ENCODE measurements at regions not wholly inside any gene's neighbourhood (a gene's known extent, or its start where the extent isn't known, plus 50 kb on each side); places are given as distances from the start of the nearest gene placed in this dataset.

GRCh38 chr2:173511942-173512341 lies 157.3 kb downstream of the CDCA7 start:
- DNase-seq: no peak
- H3K4me1 ChIP-seq: no peaks in the 10 kb centered on the region
- H3K9me3 ChIP-seq (replicated peaks): peaks cover 2% of the 10 kb centered on the region
- no peak overlapping the region for H3K4me3 ChIP-seq
- no peaks in the 10 kb centered on the region for H3K36me3 ChIP-seq
- intact Hi-C loops (cut with micrococcal nuclease): no loop called here
- no peak overlapping the region for H3K27ac ChIP-seq (replicated peaks)
- peaks cover 13% of the 10 kb centered on the region for H3K27me3 ChIP-seq (ENCODE audit: low read depth)
- no peak for TF ChIP-seq CTCF (IDR thresholded peaks at IDR 0.05; ENCODE audit: borderline replicate concordance)

- Histone ChIP-seq H3K36me3 (no peaks in the 10 kb centered on the region), H3K4me3 (no peak overlapping the region), H3K4me1 (no peaks in the 10 kb centered on the region), H3K27ac (replicated peaks) (no peak overlapping the region), H3K9me3 (replicated peaks) (peaks cover 13% of the 10 kb centered on the region), H3K27me3 (ENCODE audit: low read depth) (peaks cover 9% of the 10 kb centered on the region)
- DNase-seq: no peak
- no peak for TF ChIP-seq CTCF (IDR thresholded peaks at IDR 0.05; ENCODE audit: borderline replicate concordance)
- intact Hi-C loops (cut with micrococcal nuclease): no loop called here
Measured at GRCh38 chr2:173513107-173513727, 158.5 kb downstream of the CDCA7 start.

GRCh38 chr2:173520918-173521317 lies 166.2 kb downstream of the CDCA7 start:
- peaks cover 17% of the 10 kb centered on the region for H3K27me3 ChIP-seq (ENCODE audit: low read depth)
- H3K9me3 ChIP-seq (replicated peaks): peaks cover 17% of the 10 kb centered on the region
- H3K36me3 ChIP-seq: no peaks in the 10 kb centered on the region
- no peak overlapping the region for H3K27ac ChIP-seq (replicated peaks)
- TF ChIP-seq CTCF (IDR thresholded peaks at IDR 0.05; ENCODE audit: borderline replicate concordance): no peak
- DNase-seq: no peak
- peaks cover 7% of the 10 kb centered on the region for H3K4me1 ChIP-seq
- no peak overlapping the region for H3K4me3 ChIP-seq
- intact Hi-C loops (cut with micrococcal nuclease): no loop called here

- H3K4me3 ChIP-seq: no peak overlapping the region
Measured at GRCh38 chr2:173521450-173522192, 166.9 kb downstream of the CDCA7 start.

GRCh38 chr2:173523497-173523896 lies 168.8 kb downstream of the CDCA7 start:
- no peak for DNase-seq
- no peaks in the 10 kb centered on the region for H3K36me3 ChIP-seq
- H3K4me1 ChIP-seq: peaks cover 7% of the 10 kb centered on the region
- H3K9me3 ChIP-seq (replicated peaks): peaks cover 10% of the 10 kb centered on the region
- no peak overlapping the region for H3K4me3 ChIP-seq
- intact Hi-C loops (cut with micrococcal nuclease): no loop called here
- H3K27ac ChIP-seq (replicated peaks): no peak overlapping the region
- no peak for TF ChIP-seq CTCF (IDR thresholded peaks at IDR 0.05; ENCODE audit: borderline replicate concordance)
- peaks cover 17% of the 10 kb centered on the region for H3K27me3 ChIP-seq (ENCODE audit: low read depth)

More at GRCh38 chr2:173521450-173522192, 166.9 kb downstream of the CDCA7 start:
- no peak for TF ChIP-seq CTCF (IDR thresholded peaks at IDR 0.05; ENCODE audit: borderline replicate concordance)
- DNase-seq: no peak
- Histone ChIP-seq H3K27ac (replicated peaks) (no peak overlapping the region), H3K27me3 (ENCODE audit: low read depth) (peaks cover 17% of the 10 kb centered on the region), H3K4me1 (peaks cover 7% of the 10 kb centered on the region), H3K36me3 (no peaks in the 10 kb centered on the region), H3K9me3 (replicated peaks) (peaks cover 24% of the 10 kb centered on the region)
- intact Hi-C loops (cut with micrococcal nuclease): no loop called here
